NT2/D1 (cell line): ENCODE measurements at regions not wholly inside any gene's neighbourhood (a gene's known extent, or its start where the extent isn't known, plus 50 kb on each side); places are given as distances from the start of the nearest gene placed in this dataset.

Experiments used
- SUZ12 ChIP-seq: IDR thresholded peaks from 2 replicates; pipeline ENCODE4 v1.6.1; 2011; ENCODE audit not compliant: insufficient read length, insufficient read depth; ENCODE audit errors: extremely low read depth
- YY1 ChIP-seq: IDR thresholded peaks from 2 replicates; pipeline ENCODE4 v1.6.1; 2011; ENCODE audit not compliant: insufficient read length, insufficient read depth
- ZNF274 ChIP-seq: IDR thresholded peaks from 2 replicates; pipeline ENCODE4 v1.6.1; 2011; ENCODE audit warnings: mild to moderate bottlenecking, low read depth, low read length

DNA sequence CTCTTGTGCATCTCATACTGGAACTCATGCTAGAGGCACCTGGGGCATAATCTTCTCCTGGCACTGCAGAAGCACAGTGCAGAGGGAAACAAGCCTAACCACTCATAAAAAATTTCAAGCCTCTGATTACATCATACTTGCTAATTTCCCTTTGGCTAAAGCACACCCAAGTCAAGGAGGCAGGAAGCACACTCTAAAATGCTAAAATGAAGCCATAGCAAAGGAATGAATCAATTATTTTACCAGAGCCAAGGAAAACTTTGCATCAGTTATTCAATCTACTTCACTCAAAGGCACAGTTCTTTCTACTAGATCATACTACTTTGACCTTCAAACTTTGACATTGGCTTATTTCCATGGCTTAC, 79.6 kb upstream of the SPOPL start:
- no peak for TF ChIP-seq YY1
- TF ChIP-seq SUZ12 = no peak
- no peak for TF ChIP-seq ZNF274
